ENCODE measurements at regions not wholly inside any gene's neighbourhood (a gene's known extent, or its start where the extent isn't known, plus 50 kb on each side); places are given as distances from the start of the nearest gene placed in this dataset.

DNA sequence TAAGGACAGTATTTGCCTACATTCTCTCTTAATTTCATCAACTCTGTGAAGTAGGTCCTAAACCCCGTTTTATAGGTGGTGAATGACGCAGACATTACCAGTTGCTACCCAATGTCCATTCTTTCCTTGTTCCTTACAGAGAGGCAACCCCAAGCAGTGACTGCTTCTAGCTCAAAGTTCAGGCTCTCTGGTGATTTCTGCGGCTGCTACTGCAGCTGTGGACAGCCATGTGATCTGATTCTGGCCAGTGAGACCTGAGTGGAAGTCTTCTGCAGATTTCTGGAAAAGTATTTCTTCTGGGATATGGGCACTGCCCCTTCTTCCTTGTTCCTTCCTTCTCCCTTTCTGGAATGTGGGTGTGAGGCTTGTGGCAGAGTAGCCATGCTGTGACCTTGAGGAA lies 82.9 kb downstream of the ARF6 start:
- Mint-ChIP-seq H3K4me3 (ENCODE audit: low read depth) (no peak overlapping the region), H3K9me3 (no peaks in the 10 kb centered on the region), H3K27me3 (ENCODE audit: low read depth) (no peaks in the 10 kb centered on the region), H3K4me1 (ENCODE audit: low read depth) (peaks cover 63% of the 10 kb centered on the region), H3K36me3 (ENCODE audit: low read depth) (peaks cover 8% of the 10 kb centered on the region), H3K27ac (no peak overlapping the region)
- no peak for DNase-seq (ENCODE audit: low spot score)
- intact Hi-C loops (cut with micrococcal nuclease): no loop called here

DNA sequence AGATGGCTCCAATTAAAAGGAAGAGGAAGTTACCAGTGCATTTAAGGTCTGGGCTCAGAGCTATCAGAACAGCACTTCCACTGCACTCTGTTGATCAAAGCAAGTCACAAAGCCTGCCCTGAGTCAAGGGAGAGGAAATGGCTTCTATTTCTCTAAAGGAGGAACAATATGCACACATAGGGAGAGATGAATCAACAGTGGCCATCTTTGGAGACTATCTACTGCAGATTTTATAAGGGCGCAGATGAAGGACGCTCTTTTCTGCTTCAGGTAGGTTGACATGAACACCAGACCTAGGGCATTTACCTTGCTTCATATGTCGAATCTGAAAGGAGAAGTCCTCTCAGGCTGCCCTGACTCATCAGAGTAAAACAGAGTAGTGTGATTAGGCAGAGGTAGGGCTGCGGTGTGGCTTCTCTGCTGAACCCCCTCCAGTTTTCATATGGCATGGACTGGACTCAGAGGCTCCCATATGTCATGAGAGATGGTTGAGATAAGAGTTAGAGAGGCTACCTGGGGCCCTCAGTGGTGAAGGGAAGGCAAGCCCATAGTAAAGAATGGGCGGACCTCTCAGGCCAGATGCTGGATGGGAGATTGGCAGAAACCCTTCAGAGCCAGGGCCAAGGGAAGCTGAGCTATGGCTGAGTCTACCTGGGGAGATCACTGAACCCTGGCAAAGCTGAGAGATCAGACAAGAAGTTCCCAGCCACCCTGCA lies 84.4 kb downstream of the ARF6 start:
- intact Hi-C loops (cut with micrococcal nuclease): no loop called here
- DNase-seq (ENCODE audit: low spot score): no peak
- Mint-ChIP-seq H3K4me1 (ENCODE audit: low read depth) (peaks cover 52% of the 10 kb centered on the region), H3K9me3 (no peaks in the 10 kb centered on the region), H3K4me3 (ENCODE audit: low read depth) (peak overlapping the region; percentile 43), H3K27me3 (ENCODE audit: low read depth) (no peaks in the 10 kb centered on the region), H3K36me3 (ENCODE audit: low read depth) (peaks cover 12% of the 10 kb centered on the region), H3K27ac (peak overlapping the region; percentile 84)

DNA sequence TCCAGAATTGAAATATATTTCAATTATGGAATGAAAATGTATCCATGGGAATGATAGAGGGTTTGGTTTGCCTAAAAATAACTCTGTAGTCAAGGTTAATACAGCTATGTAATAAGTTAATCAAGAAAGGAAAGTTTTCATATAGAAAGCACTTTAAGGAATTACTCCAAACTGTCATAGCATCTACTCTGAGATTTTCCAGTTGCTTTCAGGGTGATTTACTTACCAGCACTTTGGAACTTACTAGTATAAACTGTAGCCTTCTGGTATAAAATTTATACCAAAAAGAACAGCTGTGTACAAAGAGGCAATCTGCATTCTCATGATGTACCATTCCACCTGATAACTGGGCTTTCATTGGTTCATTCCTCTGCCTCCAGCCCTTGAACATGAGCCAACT lies 87.1 kb downstream of the ARF6 start:
- DNase-seq (ENCODE audit: low spot score): no peak
- Mint-ChIP-seq H3K27me3 (ENCODE audit: low read depth) (no peaks in the 10 kb centered on the region), H3K36me3 (ENCODE audit: low read depth) (peaks cover 14% of the 10 kb centered on the region), H3K4me1 (ENCODE audit: low read depth) (peaks cover 56% of the 10 kb centered on the region), H3K9me3 (no peaks in the 10 kb centered on the region), H3K27ac (no peak overlapping the region), H3K4me3 (ENCODE audit: low read depth) (no peak overlapping the region)
- intact Hi-C loops (cut with micrococcal nuclease): no loop called here

DNA sequence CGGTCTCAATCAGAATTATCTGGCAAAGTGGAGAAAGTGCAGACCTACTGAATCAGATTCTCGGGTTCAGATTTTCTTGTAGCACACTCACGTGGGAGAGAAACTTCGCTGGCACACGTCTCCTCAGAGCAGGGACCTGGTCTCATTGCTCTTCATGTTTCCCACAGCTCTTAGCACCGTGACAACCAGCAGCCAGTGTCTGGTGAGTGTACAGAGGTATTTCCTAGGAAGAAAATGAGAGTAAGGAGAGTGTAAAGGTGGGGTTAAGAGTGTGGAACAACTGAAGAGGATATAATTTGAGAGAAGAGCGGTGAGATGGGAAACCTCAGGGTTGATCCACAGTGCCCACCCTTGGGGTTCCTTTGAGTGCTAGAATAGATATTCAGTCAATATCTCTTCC lies 89.2 kb downstream of the ARF6 start:
- intact Hi-C loops (cut with micrococcal nuclease): no loop called here
- no peaks in the 10 kb centered on the region for H3K9me3 Mint-ChIP-seq
- no peak overlapping the region for H3K4me3 Mint-ChIP-seq (ENCODE audit: low read depth)
- DNase-seq (ENCODE audit: low spot score): no peak
- no peaks in the 10 kb centered on the region for H3K27me3 Mint-ChIP-seq (ENCODE audit: low read depth)
- H3K4me1 Mint-ChIP-seq (ENCODE audit: low read depth): peaks cover 52% of the 10 kb centered on the region
- peaks cover 11% of the 10 kb centered on the region for H3K36me3 Mint-ChIP-seq (ENCODE audit: low read depth)
- no peak overlapping the region for H3K27ac Mint-ChIP-seq

DNA sequence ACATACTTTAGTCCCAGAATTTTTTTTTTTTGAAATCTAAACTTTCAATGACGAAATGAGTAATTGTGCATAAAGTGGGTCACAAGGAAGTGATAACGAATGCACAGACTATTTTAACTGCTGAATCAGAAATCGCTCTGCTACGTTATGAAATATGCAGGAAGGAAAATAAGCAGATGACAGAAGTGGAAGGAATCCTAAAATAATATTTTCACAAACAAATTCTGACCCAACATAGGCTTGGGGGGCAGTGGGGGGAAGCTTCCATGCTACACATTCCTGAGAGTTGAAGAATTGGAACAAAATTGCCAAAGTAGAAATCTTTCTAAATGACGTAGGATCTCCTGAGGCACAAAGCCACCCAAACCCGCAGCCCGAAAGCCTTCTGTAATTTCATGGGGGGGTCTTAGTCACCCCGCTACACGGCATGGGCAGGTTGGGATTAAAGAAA lies 89.6 kb downstream of the ARF6 start:
- Mint-ChIP-seq H3K9me3 (no peaks in the 10 kb centered on the region), H3K36me3 (ENCODE audit: low read depth) (peaks cover 11% of the 10 kb centered on the region), H3K4me3 (ENCODE audit: low read depth) (no peak overlapping the region), H3K27me3 (ENCODE audit: low read depth) (no peaks in the 10 kb centered on the region), H3K4me1 (ENCODE audit: low read depth) (peaks cover 47% of the 10 kb centered on the region), H3K27ac (no peak overlapping the region)
- intact Hi-C loops (cut with micrococcal nuclease): no loop called here
- DNase-seq (ENCODE audit: low spot score): no peak

DNA sequence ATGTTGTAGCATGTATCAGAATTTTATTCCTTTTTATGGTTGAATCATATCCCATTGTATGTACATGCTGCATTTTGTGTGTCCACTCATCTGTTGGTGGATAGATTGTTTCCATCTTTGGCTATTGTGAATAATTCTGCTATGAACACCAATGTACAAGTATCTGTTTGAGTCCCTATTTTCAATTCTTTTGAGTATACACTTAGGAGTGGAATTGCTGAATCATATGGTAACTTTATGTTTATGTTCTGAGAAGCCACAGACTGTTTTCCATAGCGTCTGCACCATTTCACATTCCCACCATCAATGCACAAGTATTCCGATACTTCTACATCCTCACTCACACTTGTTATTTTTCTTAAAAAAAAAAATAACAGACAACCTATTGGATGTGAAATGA lies 91.5 kb downstream of the ARF6 start:
- H3K4me3 Mint-ChIP-seq (ENCODE audit: low read depth): no peak overlapping the region
- no peak for DNase-seq (ENCODE audit: low spot score)
- H3K9me3 Mint-ChIP-seq: no peaks in the 10 kb centered on the region
- H3K4me1 Mint-ChIP-seq (ENCODE audit: low read depth): peaks cover 31% of the 10 kb centered on the region
- H3K27ac Mint-ChIP-seq: peak overlapping the region; percentile 82
- intact Hi-C loops (cut with micrococcal nuclease): loop anchor here (1.0 kb wide), 2 partner anchors 11 to 15 kb away; no protein-coding TSS in a partner anchor
- no peaks in the 10 kb centered on the region for H3K27me3 Mint-ChIP-seq (ENCODE audit: low read depth)
- peaks cover 11% of the 10 kb centered on the region for H3K36me3 Mint-ChIP-seq (ENCODE audit: low read depth)

DNA sequence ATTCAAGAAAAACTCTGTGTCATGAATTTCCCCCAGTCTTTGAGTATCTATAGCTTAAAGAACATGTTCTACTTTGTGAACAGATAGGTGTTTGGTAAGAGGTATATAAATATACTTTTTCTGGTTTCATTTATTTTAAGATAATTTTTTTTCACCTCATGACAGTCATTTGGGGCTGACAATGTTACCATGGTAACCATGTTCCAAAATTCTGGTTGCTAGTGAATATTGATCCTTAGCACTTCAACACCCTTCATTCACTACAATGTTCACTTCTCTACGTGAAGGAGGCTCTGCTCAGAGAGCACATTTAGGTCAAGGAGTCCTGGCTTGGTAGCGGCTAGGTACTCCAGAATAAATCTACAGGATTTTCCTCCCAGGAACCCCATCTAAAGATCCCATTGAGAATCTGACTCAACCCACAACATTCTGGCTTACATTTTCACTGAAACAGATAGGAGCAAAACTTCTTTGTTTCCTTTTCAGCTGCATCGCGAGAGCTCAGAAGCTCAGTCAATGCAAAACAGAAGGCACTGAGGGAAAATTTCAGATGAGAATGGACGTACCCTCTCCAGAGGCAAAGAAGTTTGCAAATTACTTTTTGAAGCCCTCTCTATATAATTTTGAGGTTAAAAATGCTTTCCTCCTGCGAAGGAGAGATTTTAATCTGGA lies 93.6 kb downstream of the ARF6 start:
- Mint-ChIP-seq H3K36me3 (ENCODE audit: low read depth) (peaks cover 6% of the 10 kb centered on the region), H3K4me1 (ENCODE audit: low read depth) (peaks cover 31% of the 10 kb centered on the region), H3K27ac (no peak overlapping the region), H3K4me3 (ENCODE audit: low read depth) (no peak overlapping the region), H3K27me3 (ENCODE audit: low read depth) (no peaks in the 10 kb centered on the region), H3K9me3 (no peaks in the 10 kb centered on the region)
- DNase-seq (ENCODE audit: low spot score): no peak
- intact Hi-C loops (cut with micrococcal nuclease): no loop called here

DNA sequence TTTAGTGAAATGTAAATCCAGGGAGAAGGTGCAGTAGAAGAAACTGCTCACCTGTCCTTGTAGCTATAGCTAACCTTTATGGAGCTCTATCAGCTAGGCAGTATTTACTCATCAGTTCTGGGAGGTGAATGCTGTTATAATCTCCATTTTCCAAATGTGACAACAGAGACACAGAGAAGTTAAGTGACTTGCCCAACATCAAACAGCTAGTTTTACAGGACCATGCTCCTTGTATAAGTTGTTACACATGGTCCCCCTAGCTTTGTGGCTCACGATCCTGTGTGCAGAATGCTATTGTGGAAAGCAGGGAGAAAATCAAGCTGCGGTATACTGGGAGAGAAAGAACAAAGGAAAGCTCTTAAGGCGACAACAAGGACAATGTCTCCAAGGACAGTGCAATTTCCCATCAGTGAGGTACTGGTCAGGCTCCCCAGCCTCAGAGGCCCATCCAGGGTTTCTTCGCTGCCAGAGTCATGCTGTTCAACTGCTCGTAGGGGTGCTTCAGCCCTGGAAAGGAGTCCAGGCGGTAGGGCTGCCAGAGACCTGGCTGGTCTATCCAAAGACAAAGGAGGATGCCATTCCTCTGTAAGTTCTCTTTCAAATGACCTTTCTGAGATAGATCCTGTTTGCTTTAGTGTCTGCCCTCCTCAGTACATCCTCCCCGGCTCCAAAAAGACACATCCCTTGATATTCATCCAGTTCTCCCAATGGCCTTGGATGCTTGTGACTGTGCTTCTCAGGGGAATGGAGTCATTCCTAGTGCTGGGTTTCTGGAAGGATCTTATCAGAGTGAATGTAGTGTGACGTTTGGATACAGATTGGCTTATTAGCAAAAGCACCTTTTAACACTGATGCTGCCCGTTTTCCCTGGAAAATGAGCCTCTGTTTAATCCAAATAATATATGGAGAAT lies 95.5 kb downstream of the ARF6 start:
- Mint-ChIP-seq H3K36me3 (ENCODE audit: low read depth) (no peaks in the 10 kb centered on the region), H3K27ac (no peak overlapping the region), H3K27me3 (ENCODE audit: low read depth) (no peaks in the 10 kb centered on the region), H3K4me1 (ENCODE audit: low read depth) (peaks cover 34% of the 10 kb centered on the region), H3K4me3 (ENCODE audit: low read depth) (no peak overlapping the region), H3K9me3 (no peaks in the 10 kb centered on the region)
- no peak for DNase-seq (ENCODE audit: low spot score)
- intact Hi-C loops (cut with micrococcal nuclease): no loop called here

DNA sequence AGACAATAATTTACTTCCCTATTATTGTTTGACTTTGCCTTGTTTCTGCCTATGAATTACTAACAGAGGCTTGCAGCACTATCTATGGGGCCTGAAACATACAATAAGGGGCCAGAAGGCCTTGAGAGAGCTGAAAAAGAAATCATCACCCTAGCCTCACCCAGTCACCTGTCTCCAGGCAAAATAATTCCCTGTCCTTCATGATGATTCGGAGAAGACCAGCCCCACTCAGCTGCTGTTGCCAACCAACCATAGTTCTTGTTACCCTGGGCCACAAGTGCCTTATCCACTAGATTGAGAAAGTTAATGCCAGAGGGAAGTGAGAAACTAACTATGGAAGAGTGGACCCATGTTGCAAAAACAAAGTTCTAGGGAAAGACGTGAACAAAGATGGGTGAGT lies 97.1 kb downstream of the ARF6 start:
- no peaks in the 10 kb centered on the region for H3K9me3 Mint-ChIP-seq
- DNase-seq (ENCODE audit: low spot score): no peak
- intact Hi-C loops (cut with micrococcal nuclease): no loop called here
- no peak overlapping the region for H3K27ac Mint-ChIP-seq
- H3K27me3 Mint-ChIP-seq (ENCODE audit: low read depth): no peaks in the 10 kb centered on the region
- H3K36me3 Mint-ChIP-seq (ENCODE audit: low read depth): no peaks in the 10 kb centered on the region
- H3K4me3 Mint-ChIP-seq (ENCODE audit: low read depth): no peak overlapping the region
- H3K4me1 Mint-ChIP-seq (ENCODE audit: low read depth): peaks cover 32% of the 10 kb centered on the region

DNA sequence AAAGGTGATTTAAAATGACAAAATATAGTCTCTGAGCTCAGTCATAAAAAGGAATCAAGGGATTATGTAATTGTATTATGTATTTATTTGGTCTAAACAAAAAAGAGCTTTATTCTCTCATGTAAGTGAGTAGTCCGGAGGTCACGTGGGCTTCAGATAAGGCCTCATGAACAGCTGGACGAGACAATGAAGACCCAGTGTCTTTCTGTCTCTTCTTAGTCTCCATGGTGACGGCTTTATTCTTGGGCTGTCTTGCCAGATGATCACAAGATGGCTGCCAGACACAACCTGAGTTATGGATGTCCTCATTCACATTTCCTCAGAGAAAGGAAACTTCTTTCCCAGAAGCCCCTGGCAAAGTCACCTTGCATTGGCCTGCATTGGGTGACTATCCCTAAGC lies 98.6 kb downstream of the ARF6 start:
- H3K27ac Mint-ChIP-seq: peak overlapping the region; percentile 2
- no peaks in the 10 kb centered on the region for H3K27me3 Mint-ChIP-seq (ENCODE audit: low read depth)
- no peaks in the 10 kb centered on the region for H3K36me3 Mint-ChIP-seq (ENCODE audit: low read depth)
- H3K9me3 Mint-ChIP-seq: no peaks in the 10 kb centered on the region
- H3K4me1 Mint-ChIP-seq (ENCODE audit: low read depth): peaks cover 32% of the 10 kb centered on the region
- DNase-seq (ENCODE audit: low spot score): no peak
- H3K4me3 Mint-ChIP-seq (ENCODE audit: low read depth): no peak overlapping the region
- intact Hi-C loops (cut with micrococcal nuclease): no loop called here

DNA sequence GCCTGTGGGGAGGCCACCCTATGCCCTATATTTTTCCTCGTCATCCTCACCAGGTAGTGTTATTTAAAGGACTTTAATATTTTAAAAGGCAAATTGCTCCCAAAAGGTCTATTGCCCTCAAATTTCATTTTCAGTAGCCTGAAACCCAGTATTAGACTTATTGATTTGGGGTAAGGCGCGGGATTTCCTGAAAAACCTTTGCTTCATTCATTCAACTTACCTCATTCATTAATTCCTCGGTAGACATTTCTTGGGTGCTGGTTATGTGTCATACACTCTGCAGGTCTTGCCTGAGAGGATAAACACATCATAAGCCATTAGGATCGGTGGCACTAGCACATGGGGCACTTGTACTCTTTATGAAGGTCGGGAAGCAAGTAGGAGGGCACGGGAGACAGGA lies 99.2 kb downstream of the ARF6 start:
- Mint-ChIP-seq H3K27me3 (ENCODE audit: low read depth) (no peaks in the 10 kb centered on the region), H3K27ac (peak overlapping the region; percentile 89), H3K4me1 (ENCODE audit: low read depth) (peaks cover 32% of the 10 kb centered on the region), H3K9me3 (no peaks in the 10 kb centered on the region), H3K4me3 (ENCODE audit: low read depth) (peak overlapping the region; percentile 62), H3K36me3 (ENCODE audit: low read depth) (no peaks in the 10 kb centered on the region)
- intact Hi-C loops (cut with micrococcal nuclease): no loop called here
- DNase-seq (ENCODE audit: low spot score): no peak

DNA sequence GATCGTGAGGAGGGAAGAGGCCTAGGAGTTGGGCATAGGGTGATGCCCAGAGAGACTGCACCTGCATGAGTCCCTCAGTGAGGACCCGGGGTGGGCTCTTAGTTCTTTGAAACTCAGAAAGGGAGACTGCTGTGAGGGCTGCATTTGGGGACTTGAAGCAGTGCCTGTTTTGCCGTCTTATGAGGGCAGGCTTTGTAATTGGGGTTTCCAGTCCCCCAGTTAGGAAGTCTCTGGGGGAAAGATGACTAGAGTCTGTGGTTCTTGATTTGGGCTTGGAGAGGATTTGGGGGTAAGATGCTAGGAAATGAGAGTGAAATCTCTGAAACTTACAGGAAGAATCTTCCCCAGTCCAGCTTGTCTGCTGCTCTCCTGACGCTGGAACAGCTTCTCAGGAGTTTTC lies 99.6 kb downstream of the ARF6 start:
- H3K4me1 Mint-ChIP-seq (ENCODE audit: low read depth): peaks cover 32% of the 10 kb centered on the region
- no peaks in the 10 kb centered on the region for H3K9me3 Mint-ChIP-seq
- intact Hi-C loops (cut with micrococcal nuclease): no loop called here
- H3K36me3 Mint-ChIP-seq (ENCODE audit: low read depth): no peaks in the 10 kb centered on the region
- no peaks in the 10 kb centered on the region for H3K27me3 Mint-ChIP-seq (ENCODE audit: low read depth)
- peak overlapping the region; percentile 89 for H3K27ac Mint-ChIP-seq
- DNase-seq (ENCODE audit: low spot score): no peak
- peak overlapping the region; percentile 67 for H3K4me3 Mint-ChIP-seq (ENCODE audit: low read depth)

Measured in activated T-helper 2 cell treated with anti-CD3 and anti-CD28 coated beads, Interferon-gamma antibody, Interleukin-2, Interleukin-4, amounts not matched to agents 10 μg/mL and 5 μg/mL and 100 μg/mL, durations not matched to agents 14 hours and 24 hours and 36 hours (primary cell).